SK-N-SH (cell line): ENCODE measurements at regions not wholly inside any gene's neighbourhood (a gene's known extent, or its start where the extent isn't known, plus 50 kb on each side); places are given as distances from the start of the nearest gene placed in this dataset.

Experiments used
- CTCF ChIP-seq: fragments of 200-600 bp; sonication (generic); IDR thresholded peaks from 2 replicates; pipeline ENCODE4 v1.6.1; 2017; ENCODE audit warnings: antibody characterized with exemption, mild to moderate bottlenecking, moderate library complexity
- EP300 ChIP-seq, 2 experiments: IDR thresholded peaks; 2 replicates each; pipeline versions ENCODE4 v1.4.0 to v1.6.1; 2012; ENCODE audit warnings: borderline replicate concordance in 1 of 2, low read depth in 1 of 2, low read length in 1 of 2
- EZH2phosphoT487 ChIP-seq: fragments of 200-600 bp; sonication (generic); IDR thresholded peaks from 2 replicates; pipeline ENCODE4 v1.6.1; 2017; ENCODE audit warnings: low read depth, mixed run types, mild to moderate bottlenecking, antibody characterized with exemption, moderate library complexity, borderline replicate concordance
- GATA2 ChIP-seq: sonication (generic); formaldehyde crosslinking; IDR thresholded peaks from 2 replicates; pipeline ENCODE4 v1.5.0; 2020; ENCODE audit warnings: mild to moderate bottlenecking, missing genetic modification reagents
- IRF3 ChIP-seq: fragments of 150-350 bp; IDR thresholded peaks from 2 replicates; pipeline ENCODE4 v1.6.1; 2016; ENCODE audit warnings: mild to moderate bottlenecking, low read depth, low read length
- NRF1 ChIP-seq: IDR thresholded peaks from 2 replicates; pipeline ENCODE4 v1.6.1; 2012; ENCODE audit warnings: low read depth, mild to moderate bottlenecking, low read length
- POLR2AphosphoS5 ChIP-seq: IDR thresholded peaks from 2 replicates; pipeline ENCODE4 v1.6.1; 2012; ENCODE audit warnings: low read depth, low read length
- REST ChIP-seq: IDR thresholded peaks from 2 replicates; pipeline ENCODE4 v1.6.1; 2012; ENCODE audit warnings: mild to moderate bottlenecking, low read depth, low read length, moderate library complexity
- RFX5 ChIP-seq: IDR thresholded peaks from 2 replicates; pipeline ENCODE4 v1.6.1; 2012; ENCODE audit warnings: mild to moderate bottlenecking, improper control_type of control experiment, low read length
- SIN3A ChIP-seq: IDR thresholded peaks from 2 replicates; pipeline ENCODE4 v1.6.1; 2012; ENCODE audit warnings: low read depth, mild to moderate bottlenecking, low read length, moderate library complexity, borderline replicate concordance
- SMC3 ChIP-seq: IDR thresholded peaks from 2 replicates; pipeline ENCODE4 v1.6.1; 2012; ENCODE audit warnings: low read depth, low read length, improper control_type of control experiment
- TAF1 ChIP-seq: IDR thresholded peaks from 2 replicates; pipeline ENCODE4 v1.6.1; 2012; ENCODE audit warnings: low read depth, mild to moderate bottlenecking, low read length, moderate library complexity, borderline replicate concordance
- TEAD4 ChIP-seq: IDR thresholded peaks from 2 replicates; pipeline ENCODE4 v1.4.0; 2012; ENCODE audit warnings: mild to moderate bottlenecking, borderline replicate concordance; ENCODE audit not compliant: insufficient read depth
- YY1 ChIP-seq: IDR thresholded peaks from 2 replicates; pipeline ENCODE4 v1.4.0; 2012; ENCODE audit warnings: low read depth, mild to moderate bottlenecking

GRCh38 chr9:106716820-106717219 lies 146.1 kb upstream of the ZNF462 start:
- no peak for TF ChIP-seq CTCF
- TF ChIP-seq EZH2phosphoT487: no peak
- TF ChIP-seq YY1: no peak
- no peak for TF ChIP-seq SMC3
- TF ChIP-seq SIN3A: no peak
- TF ChIP-seq RFX5: no peak
- TF ChIP-seq NRF1: no peak
- TF ChIP-seq EP300 (IDR thresholded peaks at IDR 0.05; ENCODE audit: borderline replicate concordance in 1 of 2, low read depth in 1 of 2, low read length in 1 of 2): no peak
- no peak for TF ChIP-seq GATA2
- TF ChIP-seq IRF3: no peak
- no peak for TF ChIP-seq TEAD4
- no peak for TF ChIP-seq POLR2AphosphoS5
- TF ChIP-seq TAF1: no peak
- no peak for TF ChIP-seq REST
